HEK293 (cell line): ENCODE measurements at regions not wholly inside any gene's neighbourhood (a gene's known extent, or its start where the extent isn't known, plus 50 kb on each side); places are given as distances from the start of the nearest gene placed in this dataset.

ENCODE experiments used
- CTCF ChIA-PET: fragments of 350-600 bp; formaldehyde crosslinking; extraction: SDS; loops from one replicate; lab custom pipeline; 2021; ENCODE audit warnings: antibody characterized with exemption; lab: Yijun Ruan, JAX
- POLR2A ChIA-PET: fragments of 300-600 bp; formaldehyde crosslinking; extraction: SDS; loops from one replicate; lab custom pipeline; 2020; ENCODE audit warnings: antibody characterized with exemption, inconsistent platforms; lab: Yijun Ruan, JAX
- H3K27ac ChIP-seq: fragments of 200-500 bp; sonication (Bioruptor generic); 2 replicates; pipeline ENCODE4 v1.5.1; 2014; ENCODE audit warnings: low read depth, low read length, control low read depth, inconsistent platforms; ENCODE audit errors: extremely low read depth
- H3K36me3 ChIP-seq, 2 experiments: fragments of 200-500 bp in 1 of 2; sonication (Bioruptor generic) in 1 of 2; 1 replicate in 1 of 2; 2 replicates in 1 of 2; pipeline ENCODE4 v1.5.1; 2014 to 2017; ENCODE audit warnings: inconsistent platforms in 2 of 2, low read length in 2 of 2; ENCODE audit not compliant: control insufficient read depth in 2 of 2, insufficient read depth in 1 of 2
- H3K4me1 ChIP-seq: fragments of 200-500 bp; sonication (Bioruptor generic); 2 replicates; pipeline ENCODE4 v1.5.1; 2014; ENCODE audit warnings: mild to moderate bottlenecking, low read length, inconsistent platforms; ENCODE audit not compliant: control insufficient read depth, insufficient read depth
- H3K4me3 ChIP-seq: 2 replicates; pipeline ENCODE4 v1.5.1; 2011; ENCODE audit warnings: low read depth, mild to moderate bottlenecking, control low read depth, low read length, moderate library complexity
- H3K9me3 ChIP-seq: fragments of 200-500 bp; sonication (Bioruptor generic); 2 replicates; pipeline ENCODE4 v1.5.1; 2014; ENCODE audit warnings: low read depth, low read length, inconsistent platforms; ENCODE audit not compliant: control insufficient read depth, insufficient read depth
- HOXD13 ChIP-seq: sonication (generic); formaldehyde crosslinking; IDR thresholded peaks from 2 replicates; pipeline ENCODE4 v1.8.0; 2022; ENCODE audit warnings: missing genetic modification reagents, borderline replicate concordance
- MEIS1 ChIP-seq: sonication (generic); formaldehyde crosslinking; IDR thresholded peaks from 2 replicates; pipeline ENCODE4 v1.8.1; 2022; ENCODE audit warnings: missing genetic modification reagents, mild to moderate bottlenecking, borderline replicate concordance
- MYNN ChIP-seq: fragments of 450-650 bp; formaldehyde crosslinking; IDR thresholded peaks from 2 replicates; pipeline ENCODE4 v1.5.1; 2016; ENCODE audit warnings: missing biosample characterization, missing genetic modification characterization, borderline replicate concordance
- ZBTB26 ChIP-seq: fragments of 450-650 bp; formaldehyde crosslinking; optimal IDR thresholded peaks from 2 replicates; pipeline ENCODE3; 2016; ENCODE audit warnings: missing biosample characterization, mild to moderate bottlenecking, missing genetic modification characterization
- ZBTB48 ChIP-seq: fragments of 450-650 bp; formaldehyde crosslinking; IDR thresholded peaks from 2 replicates; pipeline ENCODE4 v1.5.1; 2016; ENCODE audit warnings: missing biosample characterization, missing genetic modification characterization
- ZFP41 ChIP-seq: fragments of 450-650 bp; formaldehyde crosslinking; IDR thresholded peaks from 2 replicates; pipeline ENCODE4 v1.5.1; 2016; ENCODE audit warnings: missing biosample characterization, missing genetic modification characterization, borderline replicate concordance
- ZNF148 ChIP-seq: fragments of 450-650 bp; formaldehyde crosslinking; IDR thresholded peaks from 2 replicates; pipeline ENCODE4 v1.5.0; 2017; ENCODE audit warnings: missing biosample characterization, missing genetic modification characterization, borderline replicate concordance
- ZNF155 ChIP-seq: fragments of 450-650 bp; formaldehyde crosslinking; IDR thresholded peaks from 2 replicates; pipeline ENCODE4 v1.5.1; 2016; ENCODE audit warnings: missing biosample characterization, missing genetic modification characterization
- ZNF221 ChIP-seq: fragments of 450-650 bp; formaldehyde crosslinking; IDR thresholded peaks from 2 replicates; pipeline ENCODE4 v1.5.1; 2017; ENCODE audit warnings: missing biosample characterization, missing genetic modification characterization, borderline replicate concordance
- ZNF248 ChIP-seq: fragments of 450-650 bp; formaldehyde crosslinking; IDR thresholded peaks from 2 replicates; pipeline ENCODE4 v1.5.1; 2017; ENCODE audit warnings: missing biosample characterization, missing genetic modification characterization
- ZNF280D ChIP-seq: fragments of 450-650 bp; formaldehyde crosslinking; IDR thresholded peaks from 2 replicates; pipeline ENCODE4 v1.5.1; 2016; ENCODE audit warnings: missing biosample characterization, missing genetic modification characterization
- ZNF341 ChIP-seq: fragments of 450-650 bp; formaldehyde crosslinking; IDR thresholded peaks from 2 replicates; pipeline ENCODE4; 2016; ENCODE audit warnings: low read depth, missing biosample characterization, missing genetic modification characterization
- ZNF391 ChIP-seq: fragments of 450-650 bp; formaldehyde crosslinking; IDR thresholded peaks from 2 replicates; pipeline ENCODE4 v1.5.1; 2016; ENCODE audit warnings: low read depth, missing biosample characterization, missing genetic modification characterization, borderline replicate concordance
- ZNF561 ChIP-seq: fragments of 450-650 bp; IDR thresholded peaks from 2 replicates; pipeline ENCODE4 v1.5.1; 2018; ENCODE audit warnings: missing biosample characterization, missing genetic modification characterization, borderline replicate concordance
- ZNF580 ChIP-seq: fragments of 450-650 bp; formaldehyde crosslinking; IDR thresholded peaks from 2 replicates; pipeline ENCODE4 v1.5.1; 2016; ENCODE audit warnings: missing biosample characterization, missing genetic modification characterization
- ZNF600 ChIP-seq: fragments of 450-650 bp; formaldehyde crosslinking; IDR thresholded peaks from 2 replicates; pipeline ENCODE4 v1.5.1; 2016; ENCODE audit warnings: missing biosample characterization, missing genetic modification characterization
- ZNF645 ChIP-seq: fragments of 450-650 bp; formaldehyde crosslinking; IDR thresholded peaks from 2 replicates; pipeline ENCODE4; 2016; ENCODE audit warnings: missing biosample characterization, missing genetic modification characterization

GRCh38 chr6:168181876-168182275 is 102.9 kb upstream of the FRMD1 start:
- H3K4me1 ChIP-seq: no peaks in the 10 kb centered on the region
- no peak overlapping the region for H3K4me3 ChIP-seq
- H3K9me3 ChIP-seq: no peaks in the 10 kb centered on the region
- TF ChIP-seq ZNF391 (tag by site-specific recombination) (no peak), ZNF600 (no peak), ZNF148 (tag by site-specific recombination) (no peak), MYNN (tag by site-specific recombination) (no peak), ZNF155 (no peak), ZFP41 (tag by site-specific recombination) (no peak), MEIS1 (no peak), ZNF221 (tag by site-specific recombination) (no peak), HOXD13 (no peak), ZNF561 (tag by site-specific recombination) (no peak), ZNF341 (tag by site-specific recombination) (no peak), ZNF580 (tag by site-specific recombination) (no peak), ZBTB26 (tag by site-specific recombination) (no peak), ZBTB48 (tag by site-specific recombination) (no peak), ZNF280D (no peak), ZNF248 (tag by site-specific recombination) (no peak)
- ChIA-PET POLR2A (no interaction called here), CTCF (no interaction called here)
- no peak overlapping the region for H3K27ac ChIP-seq
- no peaks in the 10 kb centered on the region for H3K36me3 ChIP-seq

- ChIA-PET CTCF (no interaction called here), POLR2A (no interaction called here)
- no peak overlapping the region for H3K27ac ChIP-seq
- no peaks in the 10 kb centered on the region for H3K4me1 ChIP-seq
- no peaks in the 10 kb centered on the region for H3K36me3 ChIP-seq
- H3K9me3 ChIP-seq: no peaks in the 10 kb centered on the region
- H3K4me3 ChIP-seq: no peak overlapping the region
- no peak for TF ChIP-seq ZNF341 (tag by site-specific recombination)
- no peak for TF ChIP-seq ZNF148 (tag by site-specific recombination)
- no peak for TF ChIP-seq ZNF645 (tag by site-specific recombination)
Measured at GRCh38 chr6:168181316-168181715, 102.3 kb upstream of the FRMD1 start.
